ENCODE measurements at regions not wholly inside any gene's neighbourhood (a gene's known extent, or its start where the extent isn't known, plus 50 kb on each side); places are given as distances from the start of the nearest gene placed in this dataset.

DNA sequence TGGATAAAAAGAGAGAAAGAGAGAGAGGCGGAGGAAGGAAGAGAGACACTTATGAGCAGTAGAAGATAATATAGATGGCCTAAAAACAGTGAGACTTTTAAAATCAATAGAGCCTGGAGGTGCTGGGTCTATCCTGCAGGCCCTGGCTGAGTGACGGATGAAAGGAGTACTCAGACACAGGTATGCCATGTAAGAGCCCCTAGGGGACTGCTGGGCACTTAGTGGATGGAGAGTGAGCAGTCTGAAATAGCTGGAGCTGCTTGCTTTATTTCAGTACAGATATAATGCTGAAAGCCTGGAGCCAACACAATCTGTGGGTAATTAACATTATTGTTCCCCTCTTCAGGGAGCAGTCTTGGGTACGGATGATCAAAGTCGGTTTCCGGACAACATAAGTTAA lies 578.6 kb downstream of the SPOCK3 start:
- no peak overlapping the region for H4K5ac ChIP-seq (ENCODE audit: insufficient read length, low read depth, low read length)
- FAIRE-seq: no peak
- no peak overlapping the region for H3K23ac ChIP-seq (ENCODE audit: insufficient read length)
- TF ChIP-seq CBX5 (IDR thresholded peaks at IDR 0.05; ENCODE audit: low read depth, low read length) (no peak), GABPA (IDR thresholded peaks at IDR 0.05; ENCODE audit: borderline replicate concordance, insufficient read depth, low read length) (no peak), SRF (IDR thresholded peaks at IDR 0.05; ENCODE audit: low read depth, low read length) (no peak), CBX8 (IDR thresholded peaks at IDR 0.05; ENCODE audit: borderline replicate concordance, low read depth, low read length) (no peak), PHF8 (conservative IDR thresholded peaks at IDR 0.05; ENCODE audit: low read depth, low read length) (no peak), CHD2 (IDR thresholded peaks at IDR 0.05; ENCODE audit: low read length) (no peak), FOSL1 (IDR thresholded peaks at IDR 0.05; ENCODE audit: insufficient read depth, low read depth, low read length) (no peak), KDM1A (IDR thresholded peaks at IDR 0.05; ENCODE audit: borderline replicate concordance, low read length) (no peak), EZH2 (IDR thresholded peaks at IDR 0.05; ENCODE audit: low read depth, low read length, severe bottlenecking) (no peak), RXRA (IDR thresholded peaks at IDR 0.05; ENCODE audit: insufficient read depth, low read depth, low read length) (no peak), CTBP2 (IDR thresholded peaks at IDR 0.05; ENCODE audit: borderline replicate concordance, insufficient read depth, insufficient read length, low read length) (no peak)
- TF ChIP-seq, protein P1, sequence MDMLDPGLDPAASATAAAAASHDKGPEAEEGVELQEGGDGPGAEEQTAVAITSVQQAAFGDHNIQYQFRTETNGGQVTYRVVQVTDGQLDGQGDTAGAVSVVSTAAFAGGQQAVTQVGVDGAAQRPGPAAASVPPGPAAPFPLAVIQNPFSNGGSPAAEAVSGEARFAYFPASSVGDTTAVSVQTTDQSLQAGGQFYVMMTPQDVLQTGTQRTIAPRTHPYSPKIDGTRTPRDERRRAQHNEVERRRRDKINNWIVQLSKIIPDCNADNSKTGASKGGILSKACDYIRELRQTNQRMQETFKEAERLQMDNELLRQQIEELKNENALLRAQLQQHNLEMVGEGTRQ (IDR thresholded peaks at IDR 0.05; ENCODE audit: low read length): no peak
- TF ChIP-seq, protein P2, sequence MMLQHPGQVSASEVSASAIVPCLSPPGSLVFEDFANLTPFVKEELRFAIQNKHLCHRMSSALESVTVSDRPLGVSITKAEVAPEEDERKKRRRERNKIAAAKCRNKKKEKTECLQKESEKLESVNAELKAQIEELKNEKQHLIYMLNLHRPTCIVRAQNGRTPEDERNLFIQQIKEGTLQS (IDR thresholded peaks at IDR 0.05; ENCODE audit: insufficient read depth, low read depth, low read length): no peak

More for the DNA sequence above, 578.6 kb downstream of the SPOCK3 start:
- no peak overlapping the region for H4K8ac ChIP-seq (ENCODE audit: extremely low read depth, insufficient read depth, low read length)
- no peak overlapping the region for H3K4me3 ChIP-seq (ENCODE audit: extremely low read depth in 1 of 4, insufficient read depth in 2 of 4, low read depth in 3 of 4, low read length in 4 of 4)
- H3K27ac ChIP-seq (ENCODE audit: low read depth, low read length): no peak overlapping the region
- no peak overlapping the region for H2AK5ac ChIP-seq (ENCODE audit: low read depth, low read length)
- no peak overlapping the region for H2AFZ ChIP-seq (ENCODE audit: low read length)
- ChIA-PET CTCF (ENCODE audit: partially characterized antibody) (no interaction called here), POLR2A (ENCODE audit: partially characterized antibody) (no interaction called here)
- no peak overlapping the region for H2BK15ac ChIP-seq (ENCODE audit: low read length)
- no peak overlapping the region for H2BK20ac ChIP-seq (ENCODE audit: low read length)
- H3K9me3 ChIP-seq (ENCODE audit: insufficient read depth in 2 of 2, low read depth in 1 of 2, low read length in 1 of 2): no peaks in the 10 kb centered on the region
- H2BK5ac ChIP-seq (ENCODE audit: low read depth, low read length): no peak overlapping the region
- no peaks in the 10 kb centered on the region for H3K4me1 ChIP-seq (replicated peaks in 1 of 4; ENCODE audit: control insufficient read depth in 3 of 4, insufficient read depth in 4 of 4, low read length in 3 of 4)
- H3K9ac ChIP-seq (replicated peaks in 1 of 4; ENCODE audit: extremely low read depth in 1 of 4, low read depth in 3 of 4, low read length in 3 of 4): no peak overlapping the region
- no peak overlapping the region for H3K56ac ChIP-seq (replicated peaks; ENCODE audit: insufficient read length, low read depth, low read length)
- no peak for DNase-seq (ENCODE audit: low read depth in 1 of 2, low spot score in 2 of 2)
- H3K4me2 ChIP-seq (ENCODE audit: insufficient read depth in 1 of 2, low read depth in 2 of 2, low read length in 2 of 2): no peak overlapping the region
- no peaks in the 10 kb centered on the region for H3K36me3 ChIP-seq (ENCODE audit: control insufficient read depth in 2 of 4, insufficient read depth in 4 of 4, low read length in 3 of 4)
- no peaks in the 10 kb centered on the region for H3K79me1 ChIP-seq (ENCODE audit: low read depth, low read length)
- H4K20me1 ChIP-seq (replicated peaks in 1 of 2; ENCODE audit: control insufficient read depth in 1 of 2, insufficient read depth in 2 of 2, low read length in 2 of 2): no peaks in the 10 kb centered on the region
- no peaks in the 10 kb centered on the region for H3K79me2 ChIP-seq (ENCODE audit: control insufficient read depth in 1 of 2, insufficient read depth in 2 of 2, low read length in 2 of 2)
- no peak overlapping the region for H4K91ac ChIP-seq (replicated peaks; ENCODE audit: insufficient read length, low read length)
- no peak overlapping the region for H2BK12ac ChIP-seq (ENCODE audit: low read depth, low read length)
- H3K18ac ChIP-seq (ENCODE audit: extremely low read depth, low read length): no peak overlapping the region
- H3K14ac ChIP-seq (ENCODE audit: insufficient read length): no peak overlapping the region
- 93% methylated on average over 5 of the region's 5 CpGs; no CpG with 5 or more reads in 1 of the 2 experiments for WGBS, 2 experiments (ENCODE audit: extremely low coverage in 1 of 2, insufficient coverage in 1 of 2, insufficient read length in 1 of 2, insufficient replicate concordance in 2 of 2, low coverage in 1 of 2, low lambda C conversion rate in 2 of 2, missing lambda C conversion rate in 1 of 2)
- H3K4ac ChIP-seq (replicated peaks; ENCODE audit: insufficient read length, low read depth, low read length): no peak overlapping the region
- no peaks in the 10 kb centered on the region for H3K27me3 ChIP-seq (replicated peaks in 1 of 4; ENCODE audit: control insufficient read depth in 3 of 4, extremely low read depth in 1 of 4, insufficient read depth in 3 of 4, low read length in 3 of 4)
- no peak overlapping the region for H2BK120ac ChIP-seq (replicated peaks; ENCODE audit: low read depth, low read length)
- no peaks in the 10 kb centered on the region for H3K23me2 ChIP-seq (ENCODE audit: low read depth, low read length)
